IMR-90 (cell line): ENCODE measurements at regions not wholly inside any gene's neighbourhood (a gene's known extent, or its start where the extent isn't known, plus 50 kb on each side); places are given as distances from the start of the nearest gene placed in this dataset.
A peak's percentile ranks its signal among the peaks of the same experiment; 100 is the strongest.

Experiments used
- ATAC-seq: fragments of 200-7000 bp; cut with Tn5 transposase; 2 replicates; pipeline ENCODE4 v1.9.1; 2020; ENCODE audit warnings: low read depth, mild to moderate bottlenecking, moderate library complexity
- BruUV-seq: library from RNA; stranded (reverse); fragments of 400-500 nt; replicated peaks from 2 replicates; lab custom pipeline; 2021; lab: Mats Ljungman, UMichigan
- CTCF ChIA-PET: fragments of 300-600 bp; formaldehyde crosslinking; extraction: SDS; loops from one replicate; lab custom pipeline; 2021; ENCODE audit warnings: antibody characterized with exemption; lab: Yijun Ruan, JAX
- POLR2A ChIA-PET: fragments of 300-600 bp; sonication (Branson Sonifier 250); formaldehyde crosslinking; loops from one replicate; lab custom pipeline; 2022; ENCODE audit warnings: antibody characterized with exemption; ENCODE audit not compliant: unreplicated experiment; lab: Charles Lee
- DNase-seq: peaks from one replicate; pipeline ENCODE4 v3.0.0; 2013
- H2AFZ ChIP-seq: replicated peaks from 2 replicates; pipeline ENCODE3; 2013; ENCODE audit warnings: low read length, mild to moderate bottlenecking; ENCODE audit not compliant: poor library complexity
- H2AK5ac ChIP-seq: 2 replicates; pipeline ENCODE4 v1.6.1; 2013; ENCODE audit warnings: low read depth, low read length, inconsistent platforms
- H2AK9ac ChIP-seq: replicated peaks from 2 replicates; pipeline ENCODE3; 2013; ENCODE audit warnings: mild to moderate bottlenecking, low read depth, low read length, moderate library complexity; ENCODE audit not compliant: poor library complexity
- H2BK120ac ChIP-seq: 2 replicates; pipeline ENCODE4 v1.6.1; 2013; ENCODE audit warnings: low read depth, low read length, inconsistent platforms
- H2BK15ac ChIP-seq: 3 replicates; pipeline ENCODE4 v1.6.1; 2013; ENCODE audit warnings: low read depth, low read length, inconsistent platforms
- H2BK20ac ChIP-seq: 2 replicates; pipeline ENCODE4 v1.6.1; 2013; ENCODE audit warnings: low read depth, mild to moderate bottlenecking, inconsistent platforms, low read length, moderate library complexity
- H2BK5ac ChIP-seq: 2 replicates; pipeline ENCODE4 v1.6.1; 2013; ENCODE audit warnings: mild to moderate bottlenecking, low read depth, low read length, inconsistent platforms; ENCODE audit not compliant: poor library complexity, severe bottlenecking
- H3K14ac ChIP-seq: replicated peaks from 2 replicates; pipeline ENCODE4 v1.6.1; 2013; ENCODE audit warnings: low read depth, low read length, inconsistent platforms
- H3K18ac ChIP-seq: 2 replicates; pipeline ENCODE4 v1.6.1; 2013; ENCODE audit warnings: low read depth, low read length, control low read depth
- H3K23ac ChIP-seq: 2 replicates; pipeline ENCODE4 v1.6.1; 2013; ENCODE audit warnings: low read depth, low read length, inconsistent platforms
- H3K27ac ChIP-seq: 2 replicates; pipeline ENCODE4 v1.5.1; 2013; ENCODE audit warnings: mild to moderate bottlenecking, control low read depth, low read length; ENCODE audit not compliant: insufficient read depth
- H3K27me3 ChIP-seq: 2 replicates; pipeline ENCODE4 v1.6.1; 2013; ENCODE audit warnings: low read length; ENCODE audit not compliant: control insufficient read depth, insufficient read depth
- H3K36me3 ChIP-seq: 2 replicates; pipeline ENCODE4 v1.6.1; 2013; ENCODE audit warnings: low read length, mixed read lengths; ENCODE audit not compliant: control insufficient read depth, insufficient read depth
- H3K4ac ChIP-seq: 2 replicates; pipeline ENCODE4 v1.6.1; 2013; ENCODE audit warnings: low read depth, low read length, inconsistent platforms
- H3K4me1 ChIP-seq: 2 replicates; pipeline ENCODE4 v1.6.1; 2013; ENCODE audit warnings: low read length, mixed read lengths; ENCODE audit not compliant: control insufficient read depth, insufficient read depth
- H3K4me2 ChIP-seq: 2 replicates; pipeline ENCODE4 v1.6.1; 2013; ENCODE audit warnings: low read depth, mild to moderate bottlenecking, control low read depth, low read length, moderate library complexity
- H3K4me3 ChIP-seq: 2 replicates; pipeline ENCODE4 v1.5.1; 2013; ENCODE audit warnings: low read depth, mild to moderate bottlenecking, control low read depth, low read length, moderate library complexity; ENCODE audit not compliant: insufficient read depth
- H3K56ac ChIP-seq: 2 replicates; pipeline ENCODE4 v1.6.1; 2013; ENCODE audit warnings: low read length, inconsistent platforms; ENCODE audit not compliant: insufficient read depth; ENCODE audit errors: extremely low read depth
- H3K79me1 ChIP-seq, 2 experiments: 2 replicates each; pipeline ENCODE4 v1.6.1; 2013; ENCODE audit warnings: low read length in 2 of 2, inconsistent platforms in 1 of 2, low read depth in 1 of 2
- H3K9ac ChIP-seq: 2 replicates; pipeline ENCODE4 v1.6.1; 2013; ENCODE audit warnings: low read depth, low read length, control low read depth
- H3K9me1 ChIP-seq: 2 replicates; pipeline ENCODE4 v1.6.1; 2013; ENCODE audit warnings: low read length, inconsistent platforms; ENCODE audit not compliant: insufficient read depth
- H3K9me3 ChIP-seq: 2 replicates; pipeline ENCODE4 v1.6.1; 2013; ENCODE audit warnings: low read length; ENCODE audit not compliant: control insufficient read depth, insufficient read depth
- H4K20me1 ChIP-seq: 2 replicates; pipeline ENCODE4 v1.6.1; 2013; ENCODE audit warnings: low read length, inconsistent platforms; ENCODE audit not compliant: insufficient read depth
- H4K5ac ChIP-seq: 2 replicates; pipeline ENCODE4 v1.6.1; 2013; ENCODE audit warnings: mild to moderate bottlenecking, low read depth, low read length, control low read depth
- H4K8ac ChIP-seq, 2 experiments: 2 replicates each; pipeline ENCODE4 v1.6.1; 2013; ENCODE audit warnings: low read depth in 2 of 2, low read length in 2 of 2, control low read depth in 1 of 2, inconsistent platforms in 1 of 2
- H4K91ac ChIP-seq: 2 replicates; pipeline ENCODE4 v1.6.1; 2013; ENCODE audit warnings: low read depth, low read length, inconsistent platforms; ENCODE audit not compliant: insufficient read depth
- BHLHE40 ChIP-seq: fragments of 150-350 bp; IDR thresholded peaks from 2 replicates; pipeline ENCODE4 v1.6.1; 2016; ENCODE audit warnings: mild to moderate bottlenecking, low read depth, low read length
- CEBPB ChIP-seq: IDR thresholded peaks from 2 replicates; pipeline ENCODE4 v1.6.1; 2012; ENCODE audit warnings: low read depth, low read length, improper control_type of control experiment
- CHD1 ChIP-seq: IDR thresholded peaks from 2 replicates; pipeline ENCODE4 v1.6.1; 2012; ENCODE audit warnings: low read depth, low read length, improper control_type of control experiment
- CTCF ChIP-seq: conservative IDR thresholded peaks from 2 replicates; pipeline ENCODE4 v1.5.1; 2012; ENCODE audit warnings: mild to moderate bottlenecking, low read depth, low read length, improper control_type of control experiment
- ELK1 ChIP-seq: fragments of 150-350 bp; IDR thresholded peaks from 2 replicates; pipeline ENCODE4 v1.6.1; 2016; ENCODE audit warnings: low read depth, mild to moderate bottlenecking, low read length, moderate library complexity, borderline replicate concordance
- FOS ChIP-seq: fragments of 150-350 bp; IDR thresholded peaks from 2 replicates; pipeline ENCODE4 v1.6.1; 2016; ENCODE audit warnings: low read depth, low read length
- MAFK ChIP-seq: IDR thresholded peaks from 2 replicates; pipeline ENCODE4 v1.6.1; 2012; ENCODE audit warnings: low read depth, low read length, improper control_type of control experiment
- MAZ ChIP-seq: IDR thresholded peaks from 2 replicates; pipeline ENCODE4 v1.6.1; 2012; ENCODE audit warnings: low read depth, mild to moderate bottlenecking, low read length, improper control_type of control experiment, moderate library complexity, borderline replicate concordance
- MXI1 ChIP-seq: IDR thresholded peaks from 2 replicates; pipeline ENCODE4 v1.6.1; 2012; ENCODE audit warnings: low read depth, mild to moderate bottlenecking, low read length, moderate library complexity, borderline replicate concordance
- NFE2L2 ChIP-seq: fragments of 150-350 bp; IDR thresholded peaks from 2 replicates; pipeline ENCODE4 v1.6.1; 2016; ENCODE audit warnings: low read depth, mild to moderate bottlenecking, low read length
- POLR2A ChIP-seq: IDR thresholded peaks from 2 replicates; pipeline ENCODE4 v1.6.1; 2012; ENCODE audit warnings: mild to moderate bottlenecking, low read depth, low read length
- RAD21 ChIP-seq: IDR thresholded peaks from 2 replicates; pipeline ENCODE4 v1.6.1; 2012; ENCODE audit warnings: low read length, improper control_type of control experiment
- RCOR1 ChIP-seq: IDR thresholded peaks from 2 replicates; pipeline ENCODE4 v1.6.1; 2012; ENCODE audit warnings: mild to moderate bottlenecking, low read length, improper control_type of control experiment; ENCODE audit not compliant: insufficient replicate concordance
- RFX5 ChIP-seq: IDR thresholded peaks from 2 replicates; pipeline ENCODE4 v1.8.0; 2012; ENCODE audit warnings: low read depth, mild to moderate bottlenecking, low read length, moderate library complexity
- SMC3 ChIP-seq: fragments of 150-350 bp; IDR thresholded peaks from 2 replicates; pipeline ENCODE4 v1.6.1; 2016; ENCODE audit warnings: low read depth, mild to moderate bottlenecking, antibody characterized with exemption, low read length, moderate library complexity
- USF2 ChIP-seq: fragments of 150-350 bp; IDR thresholded peaks from 2 replicates; pipeline ENCODE4 v1.6.1; 2017; ENCODE audit warnings: mild to moderate bottlenecking, antibody characterized with exemption, low read length, low read depth
- WGBS, 2 experiments: methylation state at CpG; one replicate each; pipeline versions ENCODE4 v1.1.5 to v1.1.7; 2013; ENCODE audit warnings: missing lambda C conversion rate in 2 of 2; ENCODE audit not compliant: insufficient read length in 1 of 2; ENCODE audit errors: extremely low coverage in 2 of 2; 5-methylcytosine and 5-hydroxymethylcytosine counted together
- dilution Hi-C: fragments of 300-500 bp; cut with HindIII; formaldehyde crosslinking; loops from one replicate; pipeline ENCODE4 v1.14.3; 2018; ENCODE audit warnings: low sequenced_read_pairs; ENCODE audit not compliant: unreplicated experiment
- in situ Hi-C: fragments of 300-500 bp; cut with MboI; formaldehyde crosslinking; loops from 3 replicates; pipeline ENCODE4 v1.14.3; 2019; ENCODE audit warnings: low sequenced_read_pairs, inconsistent platforms, mixed read lengths
- intact Hi-C: fragments of 100-400 bp; cut with micrococcal nuclease; formaldehyde crosslinking; loops from 2 replicates; pipeline ENCODE4 v1.10.0; 2022

DNA sequence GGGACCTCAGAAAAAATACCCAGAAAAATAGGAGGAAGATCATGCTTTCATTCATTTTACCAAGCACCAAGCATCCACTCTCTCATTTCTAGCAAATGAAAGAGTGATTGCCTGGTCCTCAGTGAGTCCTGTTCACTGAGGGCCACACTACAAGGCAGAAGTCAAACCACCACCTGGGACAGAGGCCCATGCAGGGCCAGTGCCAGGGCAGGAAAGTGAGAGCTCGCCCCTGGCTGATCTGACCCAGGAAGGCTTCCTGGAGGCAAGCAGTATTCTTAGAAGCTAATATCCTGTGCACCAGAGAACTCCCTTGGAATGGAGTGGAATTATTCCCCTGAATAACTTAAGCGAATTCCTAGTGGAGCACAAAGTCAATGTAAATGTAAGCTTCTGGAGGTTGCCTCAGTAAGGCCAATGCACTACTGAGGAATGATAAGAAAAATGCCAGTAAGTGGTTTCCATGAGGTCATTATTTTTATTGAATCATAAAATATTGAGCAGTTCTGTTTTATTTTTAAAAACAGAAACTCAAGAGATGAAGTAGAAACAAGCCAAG lies 191.6 kb upstream of the ID2 start:
- no peak overlapping the region for H2BK5ac ChIP-seq
- no peaks in the 10 kb centered on the region; the same call in 1 of the 2 replicates for H3K4me1 ChIP-seq
- no peak overlapping the region for H2BK20ac ChIP-seq
- no peak overlapping the region for H3K14ac ChIP-seq
- no peak overlapping the region for H3K4ac ChIP-seq
- H3K9ac ChIP-seq: no peak overlapping the region
- intact Hi-C loops: no loop called here
- no peak overlapping the region for H3K23ac ChIP-seq
- dilution Hi-C loops: no loop called here
- no peaks in the 10 kb centered on the region for H3K9me1 ChIP-seq
- no peaks in the 10 kb centered on the region for H3K79me1 ChIP-seq
- no peak overlapping the region for H2BK15ac ChIP-seq
- DNase-seq (peak; percentile 13), ATAC-seq (peak; percentile 46; the same call in 1 of the 2 replicates)
- H2BK120ac ChIP-seq: no peak overlapping the region
- no peaks in the 10 kb centered on the region for H3K36me3 ChIP-seq
- H2AK5ac ChIP-seq: no peak overlapping the region
- no peaks in the 10 kb centered on the region for H3K9me3 ChIP-seq
- in situ Hi-C loops: no loop called here
- H3K27me3 ChIP-seq: peaks cover 2% of the 10 kb centered on the region; the same call in 1 of the 2 replicates
- POLR2A ChIA-PET: no interaction called here
- H2AFZ ChIP-seq: no peak overlapping the region
- H2AK9ac ChIP-seq: no peak overlapping the region
- no peak overlapping the region for H3K4me3 ChIP-seq
- no peak overlapping the region for H3K18ac ChIP-seq
- no peak overlapping the region for H3K27ac ChIP-seq
- no peak overlapping the region for H4K8ac ChIP-seq
- no CpG with 5 or more reads among the region's 2 CpGs for WGBS, 2 experiments
- TF ChIP-seq SMC3 (no peak), MXI1 (no peak), CHD1 (no peak), USF2 (no peak), ELK1 (no peak), BHLHE40 (no peak), RCOR1 (no peak), FOS (no peak), MAZ (no peak), NFE2L2 (no peak), CTCF (no peak), RAD21 (no peak), RFX5 (no peak), CEBPB (no peak), POLR2A (no peak), MAFK (no peak)
- H4K5ac ChIP-seq: no peak overlapping the region
- H4K20me1 ChIP-seq: no peaks in the 10 kb centered on the region
- H3K56ac ChIP-seq: no peak overlapping the region
- no peak overlapping the region for H4K91ac ChIP-seq
- CTCF ChIA-PET: no interaction called here
- H3K4me2 ChIP-seq: no peak overlapping the region
- no TSS peak for BruUV-seq
